Gastroesophageal sphincter (tissue), 4 donors: ENCODE measurements at regions not wholly inside any gene's neighbourhood (a gene's known extent, or its start where the extent isn't known, plus 50 kb on each side); places are given as distances from the start of the nearest gene placed in this dataset.

ENCODE experiments used
- ATAC-seq: fragments of 150-250 bp; one replicate; pipeline ENCODE4 v1.9.1; 2016; ENCODE audit warnings: mild to moderate bottlenecking, moderate library complexity
- H3K27ac ChIP-seq, 4 donors: fragments of 200-600 bp; sonication (generic) in 3 of 4; 1 replicate in 3 of 4; 2 replicates in 1 of 4; pipeline ENCODE4 v1.5.1; 2016 to 2019
- H3K27me3 ChIP-seq: fragments of 200-600 bp; sonication (generic); one replicate; pipeline ENCODE4 v1.5.1; 2019
- H3K36me3 ChIP-seq, 2 donors: fragments of 200-600 bp; sonication (generic); one replicate each; pipeline ENCODE4 v1.5.1; 2019; ENCODE audit warnings: control low read depth in 1 of 2
- H3K4me1 ChIP-seq, 3 donors: fragments of 200-600 bp; sonication (generic); 1 replicate in 2 of 3; 2 replicates in 1 of 3; pipeline ENCODE4 v1.5.1; 2016 to 2019; ENCODE audit warnings: control low read depth in 2 of 3
- H3K4me3 ChIP-seq, 2 donors: fragments of 200-600 bp; sonication (generic); one replicate each; pipeline ENCODE4 v1.5.1; 2019; ENCODE audit warnings: mild to moderate bottlenecking in 1 of 2, moderate library complexity in 1 of 2
- H3K9me3 ChIP-seq, 3 donors: fragments of 200-600 bp; sonication (generic); one replicate each; pipeline ENCODE4 v1.5.1; 2017 to 2019; ENCODE audit warnings: control low read depth in 2 of 3
- EP300 ChIP-seq: sonication (generic); formaldehyde crosslinking; IDR thresholded peaks from one replicate; pipeline ENCODE4 v1.6.1; 2017; ENCODE audit warnings: antibody characterized with exemption, mild to moderate bottlenecking
- POLR2A ChIP-seq, 2 donors: fragments of 450-650 bp; IDR thresholded peaks; one replicate each; pipeline ENCODE4 v1.6.1; 2017; ENCODE audit warnings: antibody characterized with exemption in 2 of 2, mild to moderate bottlenecking in 2 of 2, moderate library complexity in 1 of 2
- POLR2AphosphoS5 ChIP-seq: sonication (generic); formaldehyde crosslinking; IDR thresholded peaks from one replicate; pipeline ENCODE4 v1.6.1; 2017; ENCODE audit warnings: antibody characterized with exemption
- WGBS, 2 donors: methylation state at CpG; one replicate each; pipeline ENCODE4 v1.1.5; 2018; ENCODE audit warnings: low coverage in 1 of 2; 5-methylcytosine and 5-hydroxymethylcytosine counted together
- TF ChIP-seq, protein P1 (sequence below), 4 experiments: fragments of 200-600 bp in 2 of 4; fragments of 450-650 bp in 2 of 4; sonication (generic) in 1 of 4; IDR thresholded peaks; one replicate each; pipeline ENCODE4 v1.5.1; 2017 to 2019; ENCODE audit warnings: antibody characterized with exemption in 4 of 4, mild to moderate bottlenecking in 2 of 4, moderate library complexity in 2 of 4

- H3K27ac ChIP-seq: no peak overlapping the region
- H3K9me3 ChIP-seq: peaks cover 0 to 7% (median 0%) of the 10 kb centered on the region in 3 donors
- H3K4me1 ChIP-seq: no peaks in the 10 kb centered on the region
- 86 to 92% methylated on average over 4 of the region's 7 CpGs for WGBS, 2 donors
- H3K27me3 ChIP-seq: no peaks in the 10 kb centered on the region
- no peak for ATAC-seq
- H3K4me3 ChIP-seq: no peak overlapping the region
- H3K36me3 ChIP-seq: no peaks in the 10 kb centered on the region
- TF ChIP-seq EP300 (no peak), POLR2A (IDR thresholded peaks at IDR 0.05) (no peak), POLR2AphosphoS5 (no peak)
- TF ChIP-seq, protein P1, sequence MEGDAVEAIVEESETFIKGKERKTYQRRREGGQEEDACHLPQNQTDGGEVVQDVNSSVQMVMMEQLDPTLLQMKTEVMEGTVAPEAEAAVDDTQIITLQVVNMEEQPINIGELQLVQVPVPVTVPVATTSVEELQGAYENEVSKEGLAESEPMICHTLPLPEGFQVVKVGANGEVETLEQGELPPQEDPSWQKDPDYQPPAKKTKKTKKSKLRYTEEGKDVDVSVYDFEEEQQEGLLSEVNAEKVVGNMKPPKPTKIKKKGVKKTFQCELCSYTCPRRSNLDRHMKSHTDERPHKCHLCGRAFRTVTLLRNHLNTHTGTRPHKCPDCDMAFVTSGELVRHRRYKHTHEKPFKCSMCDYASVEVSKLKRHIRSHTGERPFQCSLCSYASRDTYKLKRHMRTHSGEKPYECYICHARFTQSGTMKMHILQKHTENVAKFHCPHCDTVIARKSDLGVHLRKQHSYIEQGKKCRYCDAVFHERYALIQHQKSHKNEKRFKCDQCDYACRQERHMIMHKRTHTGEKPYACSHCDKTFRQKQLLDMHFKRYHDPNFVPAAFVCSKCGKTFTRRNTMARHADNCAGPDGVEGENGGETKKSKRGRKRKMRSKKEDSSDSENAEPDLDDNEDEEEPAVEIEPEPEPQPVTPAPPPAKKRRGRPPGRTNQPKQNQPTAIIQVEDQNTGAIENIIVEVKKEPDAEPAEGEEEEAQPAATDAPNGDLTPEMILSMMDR (IDR thresholded peaks at IDR 0.05): no peak
These were observed 143.4 kb downstream of the TMEM17 start for GRCh38 chr2:62362561-62362960.

DNA sequence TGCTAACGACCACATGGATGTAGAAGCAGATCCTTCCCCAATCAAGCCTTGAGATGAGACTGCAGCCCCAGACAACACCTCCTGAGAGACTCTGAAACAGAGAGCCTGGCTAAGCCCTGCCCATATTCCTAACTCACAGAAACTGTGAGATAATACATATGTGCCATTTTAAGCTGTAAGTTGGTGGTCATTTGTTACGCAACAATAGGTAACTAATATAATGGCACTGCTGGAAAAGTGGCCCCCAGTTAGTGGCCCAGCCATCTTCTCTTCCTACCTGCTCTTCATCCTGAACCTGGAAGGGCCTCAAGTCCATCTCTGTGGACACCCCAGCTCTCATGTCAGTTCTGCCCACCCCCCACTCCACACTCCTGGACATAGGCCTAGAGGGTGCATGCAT lies 144.0 kb downstream of the TMEM17 start:
- H3K4me3 ChIP-seq: no peak overlapping the region
- peaks cover 0 to 7% (median 0%) of the 10 kb centered on the region in 3 donors for H3K9me3 ChIP-seq
- H3K27ac ChIP-seq: no peak overlapping the region
- H3K36me3 ChIP-seq: no peaks in the 10 kb centered on the region
- no peaks in the 10 kb centered on the region for H3K4me1 ChIP-seq
- TF ChIP-seq, protein P1 (IDR thresholded peaks at IDR 0.05): no peak
- no peak for TF ChIP-seq EP300
- TF ChIP-seq POLR2AphosphoS5: no peak
- TF ChIP-seq POLR2A (IDR thresholded peaks at IDR 0.05): no peak
- WGBS, 2 donors: 95% methylated on average over 2 of the region's 2 CpGs; no CpG with 5 or more reads in 1 of the 2 donors
- H3K27me3 ChIP-seq: no peaks in the 10 kb centered on the region
- no peak for ATAC-seq

DNA sequence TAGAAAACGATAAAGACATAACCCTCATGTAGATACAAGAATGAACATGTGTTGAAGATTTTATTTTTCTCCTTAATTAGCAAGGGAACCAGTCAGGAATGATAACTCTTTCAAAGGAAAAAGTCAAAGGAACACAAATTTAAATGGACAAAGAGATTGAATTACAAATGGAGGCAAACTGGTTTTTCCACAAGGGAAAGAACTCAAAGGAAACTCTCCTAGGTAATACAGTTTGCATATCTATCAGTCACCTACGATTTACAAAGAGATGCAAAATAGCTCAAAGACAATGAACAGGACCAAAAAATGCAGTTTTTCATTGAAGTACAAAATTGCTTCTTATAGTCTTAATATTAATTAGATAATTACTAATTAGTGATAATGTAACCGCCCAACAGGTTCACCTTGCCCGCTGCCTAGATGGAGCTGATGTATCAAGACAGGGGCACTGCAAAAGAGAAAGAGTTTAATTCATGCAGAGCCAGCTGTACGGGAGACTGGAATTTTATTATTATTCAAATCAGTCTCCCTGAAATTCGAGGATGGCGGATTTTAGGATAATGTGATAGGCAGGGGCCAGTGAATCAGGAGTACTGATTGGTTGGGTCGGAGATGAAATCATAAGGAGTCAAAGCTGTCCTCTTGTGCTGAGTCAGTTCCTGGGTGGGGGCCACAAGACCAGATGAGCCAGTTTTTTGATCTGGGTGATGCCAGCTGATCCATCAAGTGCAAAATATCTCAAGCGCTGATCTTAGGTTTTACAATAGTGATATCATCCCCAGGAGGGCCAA lies 151.0 kb downstream of the TMEM17 start:
- no peaks in the 10 kb centered on the region for H3K27me3 ChIP-seq
- H3K27ac ChIP-seq: no peak overlapping the region
- H3K4me1 ChIP-seq: no peaks in the 10 kb centered on the region
- WGBS, 2 donors: 48 to 67% methylated on average over 7 to 9 of the region's 9 CpGs
- H3K4me3 ChIP-seq: no peak overlapping the region
- no peak for TF ChIP-seq EP300
- TF ChIP-seq, protein P1 (IDR thresholded peaks at IDR 0.05): no peak
- no peak for TF ChIP-seq POLR2A (IDR thresholded peaks at IDR 0.05)
- no peak for TF ChIP-seq POLR2AphosphoS5
- H3K36me3 ChIP-seq: no peaks in the 10 kb centered on the region
- peaks cover 0 to 16% (median 0%) of the 10 kb centered on the region in 3 donors for H3K9me3 ChIP-seq
- no peak for ATAC-seq

DNA sequence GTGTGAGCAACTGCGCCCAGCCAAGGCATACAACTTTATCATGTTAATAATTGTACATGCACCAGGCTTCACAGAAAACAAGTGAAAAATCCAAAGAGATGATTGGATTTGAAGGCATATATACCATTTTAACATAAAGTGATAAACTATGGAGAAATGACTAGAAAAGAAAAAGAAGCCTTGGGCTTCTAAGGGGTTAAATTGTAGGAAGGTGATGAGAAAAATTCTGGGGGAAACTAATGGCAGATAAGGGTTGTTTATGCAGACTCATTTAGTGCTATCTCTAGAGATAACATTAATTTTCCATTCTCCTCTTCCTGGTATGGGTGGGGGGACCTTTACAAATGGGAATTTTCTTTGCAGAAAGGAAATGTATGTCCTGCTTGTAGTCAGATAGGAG lies 154.0 kb downstream of the TMEM17 start:
- no peaks in the 10 kb centered on the region for H3K4me1 ChIP-seq
- H3K27me3 ChIP-seq: no peaks in the 10 kb centered on the region
- WGBS, 2 donors: 92% methylated on average over 1 of the region's 1 CpG; no CpG with 5 or more reads in 1 of the 2 donors
- TF ChIP-seq, protein P1 (IDR thresholded peaks at IDR 0.05): no peak
- TF ChIP-seq POLR2AphosphoS5: no peak
- TF ChIP-seq POLR2A (IDR thresholded peaks at IDR 0.05): no peak
- TF ChIP-seq EP300: no peak
- no peak for ATAC-seq
- H3K36me3 ChIP-seq: no peaks in the 10 kb centered on the region
- no peak overlapping the region for H3K4me3 ChIP-seq
- no peak overlapping the region for H3K27ac ChIP-seq
- H3K9me3 ChIP-seq: peaks cover 0 to 16% (median 0%) of the 10 kb centered on the region in 3 donors

DNA sequence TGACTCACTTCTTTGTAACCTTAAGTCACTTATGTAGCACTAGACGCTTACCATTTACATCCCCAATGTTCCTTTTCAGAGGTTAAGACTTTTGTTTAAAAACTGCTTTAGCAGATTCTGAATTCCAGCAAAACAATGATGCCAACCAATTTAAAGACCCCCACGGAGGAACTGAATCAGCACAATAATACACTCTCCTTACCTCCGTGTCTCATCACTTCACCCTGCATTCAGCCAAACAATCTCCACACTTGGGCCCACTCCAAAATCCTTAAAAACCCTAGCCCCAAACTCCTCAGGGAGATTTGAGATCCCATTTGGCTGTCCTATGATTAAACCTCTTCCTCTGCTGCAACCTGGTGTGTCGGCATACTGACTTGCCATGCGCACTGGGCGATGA lies 153.9 kb downstream of the B3GNT2 start:
- H3K27me3 ChIP-seq: no peaks in the 10 kb centered on the region
- H3K36me3 ChIP-seq: no peaks in the 10 kb centered on the region
- no peak for TF ChIP-seq POLR2A (IDR thresholded peaks at IDR 0.05)
- TF ChIP-seq, protein P1 (IDR thresholded peaks at IDR 0.05): no peak
- TF ChIP-seq POLR2AphosphoS5: no peak
- no peak for TF ChIP-seq EP300
- WGBS, 2 donors: 65 to 78% methylated on average over 4 to 6 of the region's 6 CpGs
- H3K4me1 ChIP-seq: no peaks in the 10 kb centered on the region
- ATAC-seq: no peak
- peaks cover 0 to 16% (median 0%) of the 10 kb centered on the region in 3 donors for H3K9me3 ChIP-seq
- no peak overlapping the region for H3K27ac ChIP-seq
- H3K4me3 ChIP-seq: no peak overlapping the region
